ENCODE measurements at regions not wholly inside any gene's neighbourhood (a gene's known extent, or its start where the extent isn't known, plus 50 kb on each side); places are given as distances from the start of the nearest gene placed in this dataset.
"Not testable (repeated sequence)": the region's sequence is repeated elsewhere in the genome, so short reads cannot be mapped to it uniquely, and the experiment has no call there.

DNA sequence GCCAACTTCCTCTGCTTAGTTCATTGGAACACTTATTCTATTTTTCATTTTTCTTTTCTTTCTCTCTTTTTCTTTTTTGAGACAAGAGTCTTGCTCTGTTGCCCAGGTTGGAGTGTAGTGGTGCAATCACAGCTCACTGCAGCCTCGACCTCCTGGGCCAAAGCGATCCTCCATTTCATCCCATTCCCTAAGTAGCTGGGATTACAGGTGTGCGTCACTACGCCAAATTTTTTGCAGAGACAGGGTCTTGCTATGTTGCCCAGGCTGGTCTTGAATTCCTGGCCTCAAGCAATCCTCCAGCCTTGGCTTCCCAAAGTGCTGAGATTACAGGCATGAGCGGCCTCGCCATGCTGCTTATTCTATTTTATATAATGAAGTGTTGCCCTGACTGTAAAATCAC, 336.4 kb upstream of the TNRC6C start:
- DNase-seq (ENCODE audit: low read depth in 3 of 3, low spot score in 2 of 3): not testable (repeated sequence)

DNA sequence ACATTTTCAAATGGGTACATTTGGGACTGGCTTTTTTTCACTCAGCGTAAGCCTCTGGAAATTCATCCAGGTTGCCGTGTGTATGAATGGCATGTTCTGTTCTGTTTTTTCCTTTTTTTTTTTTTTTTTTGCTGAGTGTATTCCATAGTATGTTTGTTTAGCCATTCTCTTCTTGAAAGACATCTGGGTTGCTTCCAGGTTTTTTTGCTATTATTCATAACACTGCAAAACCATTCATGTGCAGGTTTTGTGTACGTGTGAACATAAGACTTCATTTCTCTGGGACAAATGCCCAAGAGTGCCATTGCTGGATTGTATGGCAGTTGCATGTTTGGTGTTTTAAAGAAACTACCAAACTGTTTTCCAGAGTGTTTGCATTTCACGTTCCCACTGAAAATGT, 335.9 kb upstream of the TNRC6C start:
- no peak for DNase-seq (ENCODE audit: low read depth in 3 of 3, low spot score in 2 of 3)

DNA sequence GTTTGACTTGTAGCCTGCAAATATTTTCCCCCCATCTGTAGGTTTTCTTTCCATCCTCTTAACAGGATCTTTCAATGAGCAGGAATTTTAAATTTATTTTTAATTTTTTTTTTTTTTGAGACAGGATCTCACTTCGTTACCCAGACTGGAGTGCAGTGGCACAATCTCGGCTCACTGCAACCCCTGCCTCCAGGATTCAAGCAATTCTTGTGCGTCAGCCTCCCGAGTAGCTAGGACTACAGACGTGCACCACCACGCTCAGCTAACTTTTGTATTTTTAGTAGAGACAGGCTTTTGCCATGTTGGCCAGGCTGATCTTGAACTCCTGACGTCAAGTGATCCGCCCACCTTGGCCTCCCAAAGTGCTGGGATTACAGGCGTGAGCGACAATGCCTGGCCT, 335.2 kb upstream of the TNRC6C start:
- not testable (repeated sequence) for DNase-seq (ENCODE audit: low read depth in 3 of 3, low spot score in 2 of 3)

GRCh38 chr17:77628035-77628434, 330.5 kb upstream of the TNRC6C start:
- no peak for DNase-seq (ENCODE audit: low read depth in 3 of 3, low spot score in 2 of 3)

- DNase-seq (ENCODE audit: low read depth in 3 of 3, low spot score in 2 of 3): not testable (repeated sequence)
Observed at GRCh38 chr17:77629284-77629683, 329.2 kb upstream of the TNRC6C start.

DNA sequence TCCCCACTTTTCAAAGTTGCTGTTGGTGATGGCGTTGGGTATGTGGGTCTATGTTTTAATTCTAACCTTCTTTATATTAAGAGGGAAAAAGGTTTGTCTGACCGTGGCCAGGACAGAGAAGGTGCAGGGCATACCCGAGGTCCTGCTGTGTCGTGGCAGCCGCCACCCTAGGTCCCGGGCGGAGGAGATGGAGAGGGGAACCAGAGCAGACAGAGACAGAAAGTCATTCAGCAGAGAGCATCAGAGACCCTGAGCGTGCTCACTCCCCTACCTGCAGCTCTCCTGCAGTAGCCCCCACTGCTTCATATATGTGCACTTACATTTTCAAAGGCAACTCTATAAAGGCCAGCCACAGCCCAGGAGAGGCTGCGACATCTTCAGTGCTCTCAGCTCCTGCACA, 327.2 kb upstream of the TNRC6C start:
- no peak for DNase-seq (ENCODE audit: low read depth in 3 of 3, low spot score in 2 of 3)

- no peak for DNase-seq (ENCODE audit: low read depth in 3 of 3, low spot score in 2 of 3)
Observed at GRCh38 chr17:77632619-77633018, 325.9 kb upstream of the TNRC6C start.

- no peak for DNase-seq (ENCODE audit: low read depth in 3 of 3, low spot score in 2 of 3)
Observed at GRCh38 chr17:77634710-77635109, 323.8 kb upstream of the TNRC6C start.

GRCh38 chr17:77635176-77635575, 323.3 kb upstream of the TNRC6C start:
- DNase-seq (ENCODE audit: low read depth in 3 of 3, low spot score in 2 of 3): no peak

DNA sequence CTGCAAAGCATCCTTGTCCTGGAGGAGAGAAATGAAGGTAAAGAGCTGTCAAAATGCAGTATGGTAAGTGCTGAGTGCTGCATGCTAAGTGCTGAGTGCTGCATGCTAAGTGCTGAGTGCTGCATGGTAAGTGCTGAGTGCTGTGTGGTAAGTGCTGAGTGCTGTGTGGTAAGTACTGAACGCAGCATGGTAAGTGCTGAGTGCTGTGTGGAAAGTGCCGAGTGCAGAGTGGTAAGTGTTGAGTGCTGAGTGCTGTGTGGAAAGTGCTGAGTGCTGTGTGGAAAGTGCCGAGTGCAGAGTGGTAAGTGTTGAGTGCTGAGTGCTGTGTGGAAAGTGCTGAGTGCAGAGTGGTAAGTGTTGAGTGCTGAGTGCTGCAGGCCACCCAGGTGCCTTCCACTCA, 322.7 kb upstream of the TNRC6C start:
- DNase-seq (ENCODE audit: low read depth in 3 of 3, low spot score in 2 of 3): not testable (repeated sequence)

DNA sequence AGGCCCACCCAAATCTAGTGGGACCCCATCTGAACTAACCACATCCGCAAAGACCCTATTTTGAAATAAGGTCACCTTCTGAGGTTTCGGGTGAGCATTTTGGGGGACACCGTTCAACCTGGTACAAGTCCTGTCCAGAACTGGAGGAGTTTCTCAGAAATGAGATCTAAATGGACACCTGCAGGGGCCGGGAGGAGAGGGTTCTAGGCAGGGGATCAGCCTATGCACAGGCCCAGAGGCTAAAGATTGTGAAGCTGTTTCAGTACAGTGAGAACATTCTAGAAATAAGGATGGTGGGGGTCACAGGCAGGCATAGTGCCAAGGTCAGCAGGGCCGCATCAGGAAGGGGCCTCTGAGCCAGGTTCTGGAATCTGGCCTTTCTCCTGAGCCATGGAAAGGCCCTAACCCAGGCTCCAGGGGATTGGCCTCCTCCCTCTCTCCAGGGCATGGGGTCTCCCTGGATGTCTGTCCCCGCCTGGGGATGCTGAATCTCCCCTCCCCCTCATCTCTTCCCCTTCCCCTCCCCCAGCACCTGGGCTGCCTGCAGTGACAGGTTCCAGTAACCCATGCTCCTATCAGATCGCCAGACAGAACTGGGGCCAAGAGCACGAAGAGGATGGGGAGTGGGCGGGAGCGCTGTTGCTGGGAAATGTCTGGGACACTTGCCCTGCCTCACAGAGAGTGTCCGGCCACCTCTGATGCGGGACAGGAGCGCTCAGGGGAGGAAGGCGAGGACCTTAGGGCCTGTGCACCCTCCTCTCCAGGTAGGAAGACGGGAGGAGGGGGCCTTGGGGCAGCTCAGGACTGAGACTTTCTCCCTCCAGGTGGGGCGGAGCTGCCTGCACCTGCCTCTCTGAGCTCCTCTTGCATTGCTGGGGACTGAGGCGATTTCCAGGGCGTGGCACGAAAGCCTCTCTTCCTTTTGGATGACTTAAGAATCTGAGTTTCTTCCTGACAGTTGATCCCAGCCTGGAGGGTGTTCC, 321.4 kb upstream of the TNRC6C start:
- DNase-seq (ENCODE audit: low read depth in 3 of 3, low spot score in 2 of 3): no peak

GRCh38 chr17:77637818-77638575, 320.5 kb upstream of the TNRC6C start:
- DNase-seq (ENCODE audit: low read depth in 3 of 3, low spot score in 2 of 3): no peak

- no peak for DNase-seq (ENCODE audit: low read depth in 3 of 3, low spot score in 2 of 3)
Observed at GRCh38 chr17:77640252-77640651, 318.3 kb upstream of the TNRC6C start.

- DNase-seq (ENCODE audit: low read depth in 3 of 3, low spot score in 2 of 3): no peak
Observed at GRCh38 chr17:77640916-77641605, 317.4 kb upstream of the TNRC6C start.

DNA sequence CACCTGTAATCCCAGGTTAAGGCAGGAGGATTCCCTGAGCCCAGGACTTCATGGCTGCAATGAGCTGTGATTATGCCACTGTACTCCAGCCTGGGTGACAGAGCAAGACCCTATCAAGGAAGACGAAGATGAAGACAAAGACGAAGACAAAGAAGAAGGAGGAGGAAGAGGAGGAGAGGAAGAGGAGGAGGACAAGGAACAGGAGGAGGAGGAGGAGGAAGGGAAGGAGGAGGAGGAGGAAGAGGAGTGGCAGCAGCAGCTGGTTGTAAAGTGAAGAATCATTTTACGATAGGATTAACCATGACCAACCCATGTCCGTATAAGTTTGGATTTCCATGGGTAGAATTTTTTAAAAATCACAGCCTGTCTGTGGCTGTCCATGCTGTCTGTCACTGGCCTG, 316.8 kb upstream of the TNRC6C start:
- no peak for DNase-seq (ENCODE audit: low read depth in 3 of 3, low spot score in 2 of 3)

DNA sequence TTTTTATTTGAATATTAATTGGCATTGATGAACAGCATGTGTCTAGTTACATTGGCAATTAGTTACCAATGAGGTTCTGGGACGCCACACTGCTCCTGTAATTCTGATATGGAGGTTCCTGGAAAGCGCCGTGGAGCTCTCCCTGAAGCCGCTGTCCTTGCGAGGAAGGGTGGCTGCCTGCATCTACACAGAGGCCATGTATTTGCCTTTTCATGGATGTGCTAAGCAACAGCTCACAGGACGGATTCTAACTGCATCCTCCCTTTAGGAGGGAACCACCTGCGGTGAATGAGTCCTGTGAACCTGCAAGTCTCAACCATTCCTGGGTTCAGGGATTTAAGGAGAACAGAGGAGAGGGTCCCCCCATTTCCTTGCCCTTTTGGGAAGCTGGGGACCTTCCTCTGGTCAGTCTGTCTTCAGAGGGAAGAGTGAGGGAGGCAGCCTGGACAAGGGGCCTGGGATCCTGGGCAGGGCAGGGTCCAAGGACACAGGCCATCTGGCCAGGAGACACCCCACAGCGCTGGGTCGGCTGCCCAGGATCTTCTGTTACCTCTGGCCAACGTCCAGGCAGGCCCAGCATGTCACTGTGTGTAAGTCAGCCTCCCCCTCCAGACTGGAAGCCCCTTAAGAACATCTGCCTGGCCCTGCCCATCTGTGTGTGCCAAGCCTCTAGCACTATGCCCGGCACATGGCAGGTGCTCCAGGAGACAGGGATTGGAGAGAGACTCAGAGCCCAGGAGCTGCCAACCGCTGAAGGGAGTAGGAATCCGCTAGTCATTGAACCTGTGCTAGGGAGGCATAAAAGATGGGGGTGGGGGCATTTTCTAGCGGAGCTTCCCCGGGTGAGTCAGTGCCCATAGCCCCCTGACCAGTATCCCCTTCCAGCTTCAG, 314.1 kb upstream of the TNRC6C start:
- DNase-seq (ENCODE audit: low read depth in 3 of 3, low spot score in 2 of 3): no peak

DNA sequence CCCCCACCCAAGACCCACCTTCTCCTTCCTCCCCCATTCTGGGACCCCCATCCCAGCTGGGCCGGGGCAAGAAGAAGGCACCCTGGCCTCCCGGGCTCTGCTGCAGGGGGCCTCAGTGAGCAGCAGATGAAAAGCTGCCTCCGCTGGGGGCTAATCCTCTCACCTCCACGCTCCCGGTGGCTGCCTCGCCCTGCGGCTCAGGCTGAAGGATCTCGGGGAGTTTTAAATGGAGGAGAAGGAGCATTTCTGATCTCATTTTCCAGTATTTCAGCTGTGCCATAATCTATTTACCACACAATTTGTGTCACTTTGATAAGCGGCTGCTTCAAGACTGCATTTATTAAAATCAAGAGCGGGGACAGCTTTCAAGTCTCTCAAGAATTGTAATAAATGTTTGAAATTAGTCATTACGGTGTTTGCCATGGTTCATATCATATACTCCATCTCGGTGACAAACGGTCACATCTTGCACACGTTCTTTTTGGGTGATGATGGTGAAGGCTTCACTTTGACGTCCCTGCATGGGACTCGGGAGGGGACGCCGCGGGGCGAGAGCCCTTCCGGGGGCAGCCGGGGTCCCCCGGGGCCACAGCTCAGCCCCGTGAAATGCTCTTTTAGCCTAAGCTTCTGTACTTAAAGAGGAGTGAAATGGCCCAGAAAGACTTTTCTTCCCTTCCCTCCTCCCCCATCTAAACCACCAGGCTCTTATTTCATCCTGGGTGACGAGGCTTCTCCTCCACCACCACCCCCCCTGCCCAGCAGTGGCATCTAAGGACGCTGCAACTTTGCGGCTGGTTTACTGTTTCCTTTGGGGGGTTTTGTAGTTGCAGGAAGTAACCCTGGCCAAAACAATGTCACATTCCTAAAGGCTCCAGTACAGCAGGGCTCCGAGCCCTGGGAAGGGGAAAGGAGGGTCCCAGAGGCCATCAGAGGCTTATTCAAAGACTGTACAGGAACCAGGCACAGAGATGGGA, 313.1 kb upstream of the TNRC6C start:
- peak; percentile 17 to 47 (median 18) for DNase-seq (ENCODE audit: low read depth in 3 of 3, low spot score in 2 of 3)

GRCh38 chr17:77646046-77646430, 312.5 kb upstream of the TNRC6C start:
- no peak for DNase-seq (ENCODE audit: low read depth in 3 of 3, low spot score in 2 of 3)

- DNase-seq (ENCODE audit: low read depth in 3 of 3, low spot score in 2 of 3): no peak
Observed at GRCh38 chr17:77647531-77647930, 311.0 kb upstream of the TNRC6C start.
